ENCODE measurements at regions not wholly inside any gene's neighbourhood (a gene's known extent, or its start where the extent isn't known, plus 50 kb on each side); places are given as distances from the start of the nearest gene placed in this dataset.

- TF ChIP-seq, protein P1, sequence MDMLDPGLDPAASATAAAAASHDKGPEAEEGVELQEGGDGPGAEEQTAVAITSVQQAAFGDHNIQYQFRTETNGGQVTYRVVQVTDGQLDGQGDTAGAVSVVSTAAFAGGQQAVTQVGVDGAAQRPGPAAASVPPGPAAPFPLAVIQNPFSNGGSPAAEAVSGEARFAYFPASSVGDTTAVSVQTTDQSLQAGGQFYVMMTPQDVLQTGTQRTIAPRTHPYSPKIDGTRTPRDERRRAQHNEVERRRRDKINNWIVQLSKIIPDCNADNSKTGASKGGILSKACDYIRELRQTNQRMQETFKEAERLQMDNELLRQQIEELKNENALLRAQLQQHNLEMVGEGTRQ (IDR thresholded peaks at IDR 0.05; ENCODE audit: borderline replicate concordance, low read depth, low read length): no peak
- no peak for TF ChIP-seq CREM (IDR thresholded peaks at IDR 0.05; ENCODE audit: low read depth)
- TF ChIP-seq EZH2 (IDR thresholded peaks at IDR 0.05; ENCODE audit: borderline replicate concordance, control insufficient read depth, low read depth, low read length): no peak
- no peak for TF ChIP-seq ZNF384 (IDR thresholded peaks at IDR 0.05; ENCODE audit: borderline replicate concordance, low read depth, low read length)
- no peak for TF ChIP-seq POLR2A (IDR thresholded peaks at IDR 0.05; ENCODE audit: low read depth, low read length)
- TF ChIP-seq JUND (IDR thresholded peaks at IDR 0.05; ENCODE audit: low read depth, low read length): no peak
- TF ChIP-seq, protein P2, sequence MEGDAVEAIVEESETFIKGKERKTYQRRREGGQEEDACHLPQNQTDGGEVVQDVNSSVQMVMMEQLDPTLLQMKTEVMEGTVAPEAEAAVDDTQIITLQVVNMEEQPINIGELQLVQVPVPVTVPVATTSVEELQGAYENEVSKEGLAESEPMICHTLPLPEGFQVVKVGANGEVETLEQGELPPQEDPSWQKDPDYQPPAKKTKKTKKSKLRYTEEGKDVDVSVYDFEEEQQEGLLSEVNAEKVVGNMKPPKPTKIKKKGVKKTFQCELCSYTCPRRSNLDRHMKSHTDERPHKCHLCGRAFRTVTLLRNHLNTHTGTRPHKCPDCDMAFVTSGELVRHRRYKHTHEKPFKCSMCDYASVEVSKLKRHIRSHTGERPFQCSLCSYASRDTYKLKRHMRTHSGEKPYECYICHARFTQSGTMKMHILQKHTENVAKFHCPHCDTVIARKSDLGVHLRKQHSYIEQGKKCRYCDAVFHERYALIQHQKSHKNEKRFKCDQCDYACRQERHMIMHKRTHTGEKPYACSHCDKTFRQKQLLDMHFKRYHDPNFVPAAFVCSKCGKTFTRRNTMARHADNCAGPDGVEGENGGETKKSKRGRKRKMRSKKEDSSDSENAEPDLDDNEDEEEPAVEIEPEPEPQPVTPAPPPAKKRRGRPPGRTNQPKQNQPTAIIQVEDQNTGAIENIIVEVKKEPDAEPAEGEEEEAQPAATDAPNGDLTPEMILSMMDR (IDR thresholded peaks at IDR 0.05 in 2 of 3, conservative IDR thresholded peaks at IDR 0.05 in 1 of 3; ENCODE audit: control insufficient read depth in 2 of 3, extremely low read depth in 1 of 3, insufficient read depth in 1 of 3, low read depth in 3 of 3, low read length in 3 of 3): no peak
- TF ChIP-seq, protein P3, sequence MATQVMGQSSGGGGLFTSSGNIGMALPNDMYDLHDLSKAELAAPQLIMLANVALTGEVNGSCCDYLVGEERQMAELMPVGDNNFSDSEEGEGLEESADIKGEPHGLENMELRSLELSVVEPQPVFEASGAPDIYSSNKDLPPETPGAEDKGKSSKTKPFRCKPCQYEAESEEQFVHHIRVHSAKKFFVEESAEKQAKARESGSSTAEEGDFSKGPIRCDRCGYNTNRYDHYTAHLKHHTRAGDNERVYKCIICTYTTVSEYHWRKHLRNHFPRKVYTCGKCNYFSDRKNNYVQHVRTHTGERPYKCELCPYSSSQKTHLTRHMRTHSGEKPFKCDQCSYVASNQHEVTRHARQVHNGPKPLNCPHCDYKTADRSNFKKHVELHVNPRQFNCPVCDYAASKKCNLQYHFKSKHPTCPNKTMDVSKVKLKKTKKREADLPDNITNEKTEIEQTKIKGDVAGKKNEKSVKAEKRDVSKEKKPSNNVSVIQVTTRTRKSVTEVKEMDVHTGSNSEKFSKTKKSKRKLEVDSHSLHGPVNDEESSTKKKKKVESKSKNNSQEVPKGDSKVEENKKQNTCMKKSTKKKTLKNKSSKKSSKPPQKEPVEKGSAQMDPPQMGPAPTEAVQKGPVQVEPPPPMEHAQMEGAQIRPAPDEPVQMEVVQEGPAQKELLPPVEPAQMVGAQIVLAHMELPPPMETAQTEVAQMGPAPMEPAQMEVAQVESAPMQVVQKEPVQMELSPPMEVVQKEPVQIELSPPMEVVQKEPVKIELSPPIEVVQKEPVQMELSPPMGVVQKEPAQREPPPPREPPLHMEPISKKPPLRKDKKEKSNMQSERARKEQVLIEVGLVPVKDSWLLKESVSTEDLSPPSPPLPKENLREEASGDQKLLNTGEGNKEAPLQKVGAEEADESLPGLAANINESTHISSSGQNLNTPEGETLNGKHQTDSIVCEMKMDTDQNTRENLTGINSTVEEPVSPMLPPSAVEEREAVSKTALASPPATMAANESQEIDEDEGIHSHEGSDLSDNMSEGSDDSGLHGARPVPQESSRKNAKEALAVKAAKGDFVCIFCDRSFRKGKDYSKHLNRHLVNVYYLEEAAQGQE (IDR thresholded peaks at IDR 0.05; ENCODE audit: low read depth, low read length): peak; percentile 74
Observed at GRCh38 chr3:61315871-61316270, 64.6 kb upstream of the FHIT start.
